GM19463 (cell line): ENCODE measurements at regions not wholly inside any gene's neighbourhood (a gene's known extent, or its start where the extent isn't known, plus 50 kb on each side); places are given as distances from the start of the nearest gene placed in this dataset.

Experiments
- ATAC-seq: cut with Tn5 transposase; IDR thresholded peaks from one replicate; pipeline ENCODE4 v1.9.1; 2021; ENCODE audit warnings: mild to moderate bottlenecking, moderate library complexity; ENCODE audit not compliant: unreplicated experiment

DNA sequence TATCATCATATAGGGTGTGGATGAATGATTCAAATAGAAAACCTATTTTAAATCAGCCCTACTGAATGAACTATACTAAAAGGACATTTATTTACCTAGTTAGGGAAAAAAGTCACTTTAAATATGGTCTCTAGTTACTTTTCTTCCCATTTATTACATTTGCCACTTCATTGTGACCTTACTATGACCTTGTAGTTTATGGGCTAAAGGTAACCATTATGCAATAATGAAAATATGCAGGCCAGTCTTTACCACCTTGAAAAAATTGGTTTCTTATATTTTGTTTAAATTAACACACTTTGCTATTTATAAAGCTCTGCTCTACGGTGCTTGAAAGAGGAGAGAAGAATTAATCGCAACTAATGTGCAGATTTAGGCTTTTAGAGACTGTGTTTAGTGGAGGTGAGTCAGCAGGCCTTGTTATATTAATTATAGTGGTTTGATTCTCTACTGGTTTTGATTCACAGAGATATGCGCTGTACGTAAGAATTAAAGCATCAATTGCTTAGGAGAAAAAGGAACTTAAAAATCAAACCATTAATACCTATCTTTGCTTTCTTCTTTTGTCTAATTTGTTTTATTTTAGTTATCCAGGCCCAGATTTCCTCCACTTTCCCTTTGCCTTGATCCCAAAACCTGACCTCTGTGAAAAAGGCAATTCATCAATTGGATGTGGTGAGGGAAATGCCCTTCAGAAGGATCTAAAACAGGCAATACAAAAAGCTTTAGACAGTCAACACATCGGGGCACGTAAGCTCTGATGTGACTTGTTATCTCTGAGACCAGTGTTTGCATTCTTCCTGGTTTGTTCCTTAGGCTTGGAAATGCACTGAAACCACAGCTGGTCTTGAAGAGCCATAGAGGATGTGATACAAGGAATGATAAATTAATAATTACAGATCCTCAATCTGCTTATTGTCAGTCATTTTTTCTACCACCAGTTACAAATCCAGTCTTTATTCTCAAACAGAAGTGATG is 141.2 kb upstream of the HDAC9 start:
- no peak for ATAC-seq

DNA sequence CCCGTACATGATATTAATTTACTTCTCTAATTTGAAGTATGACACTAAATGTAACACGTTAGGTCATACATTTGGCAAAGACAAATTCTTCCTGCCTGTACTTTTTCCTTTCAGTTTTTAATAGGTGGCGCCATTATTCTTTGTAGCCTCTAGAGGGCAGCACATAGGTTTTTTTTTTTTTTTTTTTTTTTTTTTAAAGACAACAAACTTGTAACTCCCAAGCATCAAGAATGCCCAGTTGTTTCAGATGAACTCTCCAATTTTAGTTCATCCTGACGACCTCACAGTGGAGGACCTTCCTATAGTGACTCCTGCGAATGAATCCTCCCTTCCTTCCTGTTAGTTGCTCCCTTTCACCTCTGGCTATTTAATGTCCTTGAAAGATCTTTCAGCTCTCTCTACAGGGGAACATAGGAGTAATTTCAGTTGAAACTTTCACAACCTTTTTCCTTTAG is 139.3 kb upstream of the HDAC9 start:
- ATAC-seq = no peak

DNA sequence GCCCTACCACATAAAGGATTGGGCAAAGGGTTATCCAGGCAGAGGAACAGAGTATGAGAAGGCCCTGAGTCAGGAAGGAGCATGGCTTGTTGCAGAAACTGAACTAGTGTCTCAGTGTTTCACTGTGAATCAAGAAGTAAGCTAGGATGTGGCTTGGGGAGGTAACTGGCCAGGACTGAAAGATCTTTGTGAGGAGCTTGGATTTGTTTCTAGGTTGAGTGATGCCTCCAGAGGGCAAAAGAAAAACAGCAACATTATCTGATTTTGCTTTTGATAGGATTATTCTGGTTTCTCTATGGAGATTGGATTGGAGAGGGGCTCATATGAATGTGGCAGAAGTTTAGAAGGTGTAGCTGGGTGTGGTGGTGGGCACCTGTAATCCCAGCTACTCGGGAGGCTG is 137.9 kb upstream of the HDAC9 start:
- no peak for ATAC-seq

DNA sequence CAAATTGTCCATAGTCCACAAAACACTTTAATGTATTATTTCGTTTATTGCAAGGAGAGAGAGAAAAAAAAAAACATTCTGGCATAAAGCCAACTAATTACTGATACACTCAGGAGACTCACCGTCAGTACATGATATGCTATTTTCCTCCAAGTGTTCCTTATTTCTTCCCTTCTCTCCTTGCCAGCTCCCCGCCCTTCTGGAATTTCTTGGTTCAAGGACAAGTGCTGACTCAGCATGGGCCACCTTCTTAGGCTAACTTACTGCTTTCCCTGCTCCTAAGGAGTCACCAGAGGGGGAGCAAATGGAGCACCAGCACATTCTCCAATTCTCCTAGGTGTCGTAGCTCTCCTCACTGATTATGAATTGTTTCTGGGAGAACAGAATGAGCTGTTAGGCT is 133.8 kb upstream of the HDAC9 start:
- ATAC-seq = no peak

DNA sequence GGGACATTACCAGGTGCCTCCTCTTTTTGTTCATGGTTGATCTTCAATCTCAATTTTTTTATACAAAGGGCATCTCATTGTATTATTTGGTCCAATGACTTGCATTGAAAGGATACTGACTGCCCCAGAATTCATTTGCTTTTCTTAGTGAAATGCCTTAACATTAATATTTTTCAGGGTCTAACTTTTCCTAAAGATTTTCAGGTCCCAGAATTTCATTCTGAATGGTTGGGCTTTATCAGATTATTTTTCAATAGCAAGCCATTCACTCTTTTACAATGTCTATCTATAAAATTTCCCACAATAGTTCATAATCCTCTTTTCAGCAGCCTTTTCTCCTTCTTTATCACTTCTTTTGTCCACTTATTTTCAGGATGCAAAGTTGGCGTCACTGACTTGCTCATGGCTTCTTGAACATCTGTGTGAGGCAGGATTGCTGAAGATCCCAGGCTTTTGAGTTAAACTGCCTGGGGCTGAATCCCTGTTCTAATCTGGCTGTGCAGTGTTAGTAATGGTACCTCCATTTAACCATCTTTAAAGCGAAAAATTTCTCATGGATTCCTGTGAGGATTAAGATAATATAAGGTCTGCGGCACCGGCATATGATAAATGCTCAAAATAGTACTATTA is 131.7 kb upstream of the HDAC9 start:
- ATAC-seq = no peak

DNA sequence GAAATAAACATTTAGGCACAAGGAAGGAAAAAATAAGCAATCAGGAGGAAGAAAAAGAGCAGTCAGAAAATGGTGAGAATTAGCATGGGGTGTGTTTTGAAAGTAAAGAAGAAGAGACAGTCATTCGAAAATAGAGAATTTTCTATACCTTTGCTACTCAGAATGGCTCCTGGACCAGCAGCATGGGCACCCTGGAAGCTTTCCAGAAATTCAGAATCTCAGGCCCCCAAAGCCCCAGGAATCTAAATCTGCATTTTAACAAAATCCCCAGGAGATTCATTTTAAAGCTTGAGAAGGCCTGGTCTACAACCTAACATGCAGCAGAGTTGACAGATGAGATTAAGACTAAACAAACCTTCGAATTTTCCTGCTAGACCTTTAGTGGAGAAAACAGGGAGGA is 131.2 kb upstream of the HDAC9 start:
- no peak for ATAC-seq

DNA sequence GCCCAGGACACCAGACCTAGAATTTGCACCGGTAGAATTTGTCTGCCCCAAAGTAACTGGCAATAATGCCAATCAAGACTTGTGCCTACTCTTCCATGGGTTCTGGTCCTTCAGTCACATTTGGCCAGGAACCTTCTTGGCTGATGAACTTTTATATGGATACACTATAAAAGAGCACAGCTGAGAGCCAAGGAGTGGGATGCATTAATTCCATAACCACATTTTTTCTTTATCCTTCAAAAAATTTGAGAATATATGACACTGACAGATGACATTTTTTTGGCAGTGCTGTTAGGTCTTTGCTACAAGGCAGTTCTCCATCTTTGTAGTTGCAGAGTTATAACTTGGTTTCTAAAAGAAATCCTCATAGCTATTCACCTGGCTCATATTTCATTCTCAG is 129.2 kb upstream of the HDAC9 start:
- no peak for ATAC-seq

DNA sequence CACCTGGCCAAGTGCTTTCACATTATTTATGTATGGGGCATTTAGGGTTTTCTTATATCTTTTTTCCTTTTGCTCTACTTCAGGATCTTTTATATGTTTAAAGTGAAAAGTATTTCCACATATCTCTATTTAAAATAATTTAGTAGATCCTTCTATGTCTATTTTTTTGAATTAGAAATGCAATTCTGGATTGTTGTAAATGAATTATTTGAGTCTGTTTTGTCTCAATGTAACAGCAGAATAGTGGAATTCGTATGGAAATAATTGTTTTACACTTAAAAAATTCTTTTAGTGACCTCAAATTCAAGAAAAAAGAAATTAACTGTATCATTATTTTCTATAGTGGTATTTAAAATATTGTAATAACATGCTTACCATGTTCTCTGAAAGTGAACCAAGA is 126.5 kb upstream of the HDAC9 start:
- ATAC-seq = no peak

DNA sequence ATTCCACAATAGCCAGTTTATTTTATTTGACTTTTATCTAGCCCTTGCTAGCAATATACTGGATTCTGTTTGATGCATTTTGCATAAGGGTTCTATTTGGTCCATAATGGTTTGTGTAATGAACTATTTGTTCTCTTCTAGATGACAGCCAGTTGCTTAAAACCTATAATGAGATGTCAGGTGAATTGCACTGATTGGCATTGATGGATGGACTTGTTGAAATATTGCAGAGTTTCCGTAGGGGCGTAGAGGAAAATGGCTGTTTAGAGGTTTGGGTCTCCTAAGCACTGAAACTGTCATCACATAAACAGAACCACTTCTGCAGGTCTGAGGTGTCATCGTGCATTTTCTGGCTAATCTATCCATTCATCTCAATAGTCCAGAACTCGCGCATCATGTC is 124.9 kb upstream of the HDAC9 start:
- ATAC-seq = no peak

DNA sequence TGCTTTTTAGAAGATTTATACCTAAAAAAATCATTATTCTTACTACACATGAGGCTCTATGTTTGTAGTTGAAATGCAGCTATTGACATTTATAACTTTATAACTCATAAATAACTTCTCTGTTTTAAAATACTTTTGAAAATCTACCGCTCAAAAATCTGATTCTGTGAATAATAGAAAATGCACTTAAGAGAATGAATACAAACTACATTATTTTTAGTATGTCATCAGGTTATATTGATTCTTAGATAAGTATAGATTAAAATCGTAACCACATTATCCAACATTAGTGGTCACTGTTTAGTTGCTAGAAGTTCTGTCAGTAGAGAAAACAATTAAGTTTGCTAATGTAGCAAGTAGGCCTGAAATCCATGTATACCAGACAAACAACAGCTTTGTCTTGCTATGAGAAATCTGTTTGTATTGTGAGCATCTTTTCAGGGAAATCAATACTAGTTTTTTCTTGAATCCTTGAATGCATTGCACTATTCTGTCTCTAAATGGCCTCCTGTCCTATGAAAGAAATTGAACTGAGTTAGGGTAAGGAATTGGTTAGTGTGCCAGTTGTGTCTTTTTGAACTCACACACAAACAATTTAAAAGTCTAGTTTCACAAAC is 116.5 kb upstream of the HDAC9 start:
- no peak for ATAC-seq

DNA sequence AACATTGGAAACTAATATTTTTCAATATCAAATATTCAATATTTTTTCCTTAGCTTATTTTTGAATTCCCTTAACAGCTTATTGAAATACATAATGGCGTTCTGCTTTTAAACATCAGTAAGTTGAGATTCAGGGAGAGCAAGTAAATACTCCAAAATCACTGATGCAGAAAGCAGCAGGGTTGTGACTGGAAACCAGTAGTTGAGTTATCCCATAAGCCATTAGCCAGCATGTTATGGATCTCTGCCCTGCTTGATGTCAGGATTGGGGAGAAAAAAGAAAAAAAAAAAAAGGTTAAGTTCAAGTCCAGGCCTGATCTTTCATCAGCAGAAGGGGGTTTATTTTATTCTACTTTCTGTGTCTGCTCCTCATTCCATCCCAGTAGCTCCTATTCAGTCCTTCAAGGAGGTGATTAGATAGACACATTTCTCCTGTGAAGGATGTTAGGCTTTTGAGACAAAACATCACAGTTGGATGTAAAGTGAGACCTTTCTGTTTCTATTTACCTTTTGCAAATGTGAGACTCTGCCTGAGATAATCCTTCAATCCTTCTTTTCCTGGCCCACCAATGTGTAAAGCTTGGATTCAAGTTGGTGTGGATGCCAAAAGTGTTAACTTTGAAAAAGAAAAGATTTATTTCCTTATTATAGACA is 110.9 kb upstream of the HDAC9 start:
- no peak for ATAC-seq

DNA sequence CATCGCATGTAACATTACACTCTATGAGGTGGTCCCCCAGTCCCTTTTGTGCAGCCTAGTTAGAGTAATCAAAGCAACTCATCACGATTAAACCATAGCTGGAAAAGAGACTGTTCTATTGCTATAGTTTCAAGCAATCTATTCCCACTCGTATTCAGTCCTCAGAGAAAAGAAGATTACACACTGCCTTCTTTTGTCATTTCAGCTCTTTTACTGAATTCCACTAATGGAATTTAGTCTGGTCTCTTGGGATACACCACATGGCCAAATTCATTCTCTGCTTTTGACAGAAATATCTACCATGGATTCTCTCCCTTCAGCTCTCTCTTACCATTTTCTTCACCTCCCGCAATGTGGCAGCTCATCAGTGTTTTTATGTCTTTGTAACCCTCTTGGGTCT is 108.9 kb upstream of the HDAC9 start:
- no peak for ATAC-seq

DNA sequence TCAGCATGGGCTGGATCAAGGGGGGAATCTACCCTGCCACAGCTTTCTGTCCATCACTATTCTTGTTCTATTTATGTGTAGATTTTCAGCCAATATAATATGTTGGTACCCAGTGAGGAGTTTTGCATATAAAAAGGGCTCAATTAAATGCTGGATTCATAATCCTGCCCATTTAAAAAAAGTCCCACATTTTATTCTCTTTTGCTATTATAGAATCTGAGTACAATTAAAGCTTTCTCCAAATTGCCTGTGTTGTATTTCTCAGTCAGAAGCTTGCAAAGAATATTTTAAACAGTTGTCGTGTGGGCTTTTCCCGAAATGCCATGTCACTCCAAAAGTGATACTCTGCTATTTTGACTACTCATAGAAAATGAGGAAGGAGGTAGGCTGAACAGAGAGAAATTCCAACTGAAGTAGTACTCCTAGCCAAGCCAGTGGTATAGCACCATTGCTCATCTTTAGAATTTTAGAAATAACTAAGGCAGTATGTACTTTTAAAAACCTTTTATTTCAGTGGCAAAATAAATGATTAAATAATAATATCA is 108.3 kb upstream of the HDAC9 start:
- no peak for ATAC-seq

DNA sequence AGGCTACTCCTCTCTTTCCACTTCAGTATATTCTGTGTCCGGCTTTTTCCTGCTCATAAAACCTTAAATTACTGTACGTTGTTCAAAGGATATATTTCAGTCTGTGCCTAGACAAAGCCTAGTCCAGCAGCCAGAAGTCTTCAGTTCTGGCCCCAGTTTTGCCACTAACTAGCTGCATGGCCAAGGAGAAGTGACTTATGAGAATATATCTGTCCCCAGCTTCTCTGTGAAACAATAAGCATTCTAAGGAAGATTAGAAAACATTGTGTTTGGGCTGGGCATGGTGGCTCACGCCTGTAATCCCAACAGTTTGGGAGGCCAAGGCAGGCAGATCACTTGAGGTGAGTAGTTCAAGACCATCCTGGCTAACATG is 105.0 kb upstream of the HDAC9 start:
- ATAC-seq = no peak

DNA sequence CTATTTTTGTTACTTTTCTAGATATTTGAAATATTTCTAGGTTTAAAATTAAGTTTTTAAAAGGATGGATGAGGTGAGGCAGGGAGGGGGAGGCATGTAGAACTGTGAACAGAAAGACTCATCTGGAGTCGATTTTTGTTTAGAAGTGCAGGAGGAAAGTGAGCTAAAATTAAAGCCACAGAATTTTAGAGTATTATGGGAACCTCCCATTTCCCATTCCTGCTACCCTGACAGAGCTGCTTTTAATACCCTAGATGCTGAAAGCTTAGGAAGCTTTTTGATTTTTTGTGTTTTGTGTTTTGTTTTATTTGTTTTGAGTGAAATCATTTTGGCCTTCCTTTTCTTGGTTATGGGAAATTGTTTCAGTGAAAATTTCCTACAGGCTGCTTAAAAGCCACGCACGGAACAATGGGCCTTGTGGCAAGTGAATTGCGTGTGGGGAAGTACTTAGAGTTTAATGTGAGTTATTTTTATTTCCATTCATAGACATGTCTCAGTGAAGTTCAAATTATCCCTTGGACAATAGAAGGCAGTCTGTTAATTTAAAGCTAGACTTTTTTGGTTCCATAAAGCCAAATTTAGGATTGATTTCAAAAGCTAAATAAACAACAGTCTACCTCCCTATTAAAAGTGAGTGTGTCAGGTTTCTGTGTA is 102.0 kb upstream of the HDAC9 start:
- no peak for ATAC-seq

DNA sequence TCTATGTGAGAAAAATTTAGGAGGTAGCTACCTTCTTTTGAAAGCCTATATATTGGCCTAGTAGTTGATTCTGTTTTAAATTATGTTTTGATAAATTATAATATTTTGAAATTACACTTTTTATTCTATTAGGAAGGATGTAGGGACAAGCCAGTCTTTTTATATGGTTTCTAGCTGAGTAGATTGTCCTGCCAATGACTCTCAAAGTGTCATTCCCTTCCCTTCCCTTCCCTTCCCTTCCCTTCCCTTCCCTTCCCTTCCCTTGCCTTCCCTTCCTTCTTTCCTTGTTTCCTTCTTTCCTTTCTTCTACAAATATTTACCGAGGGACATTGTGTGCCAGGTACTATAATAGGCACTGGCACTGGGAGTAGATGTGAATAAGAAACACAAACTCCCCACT is 99.7 kb upstream of the HDAC9 start:
- ATAC-seq = no peak

DNA sequence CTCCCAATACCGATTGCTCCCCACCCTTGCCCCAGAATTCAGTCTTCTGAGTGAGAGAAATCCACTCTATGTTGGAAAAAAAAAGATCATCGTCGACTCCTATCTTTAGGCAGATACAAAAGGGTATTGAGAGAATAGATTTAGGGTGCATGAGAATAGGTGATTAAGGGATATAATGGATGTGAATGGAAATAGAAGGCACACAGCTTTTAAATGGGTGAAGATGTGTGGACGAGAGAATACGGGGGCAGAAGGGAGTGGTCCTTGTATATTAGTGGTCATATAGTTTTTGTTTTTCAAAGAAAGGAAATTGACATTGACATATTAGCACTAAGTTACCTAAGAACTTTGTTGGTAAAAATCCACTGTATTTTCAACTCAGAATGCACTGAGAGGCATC is 98.6 kb upstream of the HDAC9 start:
- no peak for ATAC-seq

DNA sequence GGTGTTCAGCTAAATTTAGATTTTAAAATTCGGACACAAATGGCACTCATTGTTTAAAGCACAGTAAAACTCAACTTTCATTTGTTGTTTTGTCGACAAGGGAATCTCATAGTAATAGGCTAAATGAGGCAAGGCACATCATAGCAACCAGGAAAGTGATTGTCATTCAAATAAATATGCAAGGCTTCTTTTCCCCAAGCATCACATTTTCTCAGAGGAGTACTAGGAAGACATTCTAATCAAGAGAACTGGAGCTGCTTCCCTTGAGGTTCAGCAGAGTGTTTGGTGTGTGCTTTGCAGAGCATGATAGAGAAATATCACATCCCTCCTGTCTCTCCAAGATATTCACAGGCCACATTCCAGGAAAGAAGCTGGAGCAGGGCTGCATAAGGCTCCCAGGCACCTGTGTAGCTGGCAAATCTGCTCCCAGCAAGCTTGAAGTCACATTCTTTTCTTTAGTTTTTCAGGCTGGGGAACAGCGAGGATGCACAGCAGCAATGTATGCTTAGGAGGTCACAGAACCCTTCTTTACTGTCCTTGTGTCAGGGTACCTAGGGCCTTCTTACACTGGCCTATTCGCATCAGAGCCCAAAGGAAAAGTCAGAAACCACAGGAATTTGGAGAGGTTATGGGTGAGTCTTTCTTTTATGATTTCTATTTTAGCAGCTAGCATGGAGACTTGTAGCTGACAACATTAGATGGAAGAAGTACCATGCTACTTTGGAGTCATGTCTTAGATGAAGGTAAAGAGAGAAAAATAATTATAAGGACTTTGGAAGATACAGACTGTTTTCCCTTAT is 95.9 kb upstream of the HDAC9 start:
- no peak for ATAC-seq

DNA sequence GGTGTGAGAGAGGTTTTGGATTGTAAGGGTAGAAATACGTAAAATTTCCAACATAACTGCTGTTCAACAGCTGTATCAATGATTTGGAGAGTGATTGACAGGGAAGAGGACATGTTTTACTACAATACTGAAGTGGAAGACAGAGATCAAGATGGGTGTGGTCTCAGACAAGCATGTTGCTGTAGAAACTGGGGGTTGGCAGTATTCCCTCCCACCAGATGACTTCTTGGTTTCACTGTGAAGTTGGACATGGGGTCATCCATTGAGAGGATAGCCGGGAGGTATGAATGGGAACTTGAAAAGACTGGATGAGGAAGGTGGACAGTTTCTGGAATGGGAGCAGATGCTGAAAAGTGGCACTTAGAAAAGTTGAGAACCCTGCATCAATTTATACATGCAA is 95.3 kb upstream of the HDAC9 start:
- ATAC-seq = no peak

DNA sequence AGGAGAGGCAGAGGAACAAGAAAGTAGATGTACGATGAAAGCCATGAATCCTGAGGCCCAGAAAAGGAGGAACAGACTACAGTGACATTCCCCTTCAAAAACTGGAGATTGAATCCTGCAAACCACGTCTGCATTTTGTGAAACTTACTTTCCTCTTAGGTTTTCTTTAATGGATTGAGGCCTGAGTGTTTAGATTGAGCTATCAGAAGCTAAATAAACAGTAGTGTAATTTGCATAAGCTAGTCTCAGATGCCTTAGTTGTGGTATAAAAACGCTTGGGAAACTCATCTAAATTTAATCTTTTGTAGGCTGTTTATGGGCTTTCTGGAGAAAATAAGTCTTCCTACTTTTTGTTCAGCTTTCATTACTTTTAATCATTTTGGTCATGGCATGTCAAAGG is 94.8 kb upstream of the HDAC9 start:
- ATAC-seq = no peak
